ENCODE measurements at regions not wholly inside any gene's neighbourhood (a gene's known extent, or its start where the extent isn't known, plus 50 kb on each side); places are given as distances from the start of the nearest gene placed in this dataset.

GRCh38 chr18:29028560-29028959 lies 851.6 kb upstream of the CDH2 start:
- intact Hi-C loops (cut with micrococcal nuclease), result no loop called here

DNA sequence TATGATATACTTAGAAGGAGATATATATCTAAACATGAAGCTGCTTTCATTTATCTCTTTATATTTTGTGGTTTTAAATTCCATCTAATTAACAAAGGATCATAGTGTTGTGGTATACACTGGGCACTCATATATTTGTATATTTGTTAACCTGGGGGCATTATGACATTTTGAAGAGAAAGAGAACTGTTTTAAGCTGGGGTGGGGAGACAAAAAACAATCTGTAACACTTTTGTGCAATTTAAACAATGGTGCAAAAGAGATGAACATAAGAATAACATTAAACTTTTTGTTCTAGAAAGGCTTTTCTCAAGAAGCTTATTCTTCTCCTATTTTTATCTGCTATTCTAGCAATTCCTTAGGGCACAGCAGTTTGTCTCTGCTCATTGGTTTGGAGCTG lies 842.0 kb upstream of the CDH2 start:
- intact Hi-C loops (cut with micrococcal nuclease), result no loop called here

- intact Hi-C loops (cut with micrococcal nuclease), result no loop called here
These were observed 836.0 kb upstream of the CDH2 start for GRCh38 chr18:29012883-29013465.

- intact Hi-C loops (cut with micrococcal nuclease), result no loop called here
These were observed 835.4 kb upstream of the CDH2 start for GRCh38 chr18:29012364-29012763.

DNA sequence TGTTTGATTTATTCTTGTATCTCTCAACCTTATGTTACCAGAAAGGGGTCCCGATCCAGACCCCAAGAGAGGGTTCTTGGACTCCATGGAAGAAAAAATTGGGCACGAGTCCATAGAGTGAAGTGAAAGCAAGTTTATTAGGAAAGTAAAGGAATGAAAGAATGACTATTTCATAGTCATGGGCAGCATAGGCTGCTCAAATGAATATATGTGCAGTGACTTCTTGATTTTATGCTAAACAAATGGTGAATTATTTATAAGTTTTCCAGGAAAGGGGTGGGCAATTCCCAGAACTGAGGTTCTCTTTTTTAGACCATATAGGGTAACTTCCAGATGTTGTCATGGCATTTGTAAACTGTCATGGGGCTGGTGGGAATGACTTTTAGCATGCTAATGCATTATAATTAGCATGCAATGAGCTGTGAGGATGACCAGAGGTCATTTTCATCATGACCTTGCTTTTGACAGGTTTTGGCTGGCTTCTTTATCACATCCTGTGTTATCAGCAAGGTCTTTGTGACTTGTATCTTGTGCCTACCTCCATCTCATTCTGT lies 832.4 kb upstream of the CDH2 start:
- intact Hi-C loops (cut with micrococcal nuclease), result loop anchor here (5.0 kb wide), 1 partner anchor 43 kb away; no protein-coding TSS in a partner anchor

- intact Hi-C loops (cut with micrococcal nuclease), result loop anchor here (5.0 kb wide), 1 partner anchor 43 kb away; no protein-coding TSS in a partner anchor
These were observed 831.9 kb upstream of the CDH2 start for GRCh38 chr18:29008809-29009208.

- intact Hi-C loops (cut with micrococcal nuclease), result loop anchor here (5.0 kb wide), 1 partner anchor 44 kb away; no protein-coding TSS in a partner anchor
These were observed 831.2 kb upstream of the CDH2 start for GRCh38 chr18:29007986-29008654.

- intact Hi-C loops (cut with micrococcal nuclease), result loop anchor here (5.0 kb wide), 1 partner anchor 47 kb away; no protein-coding TSS in a partner anchor
These were observed 828.0 kb upstream of the CDH2 start for GRCh38 chr18:29004921-29005320.

- intact Hi-C loops (cut with micrococcal nuclease), result no loop called here
These were observed 826.3 kb upstream of the CDH2 start for GRCh38 chr18:29003194-29003593.

DNA sequence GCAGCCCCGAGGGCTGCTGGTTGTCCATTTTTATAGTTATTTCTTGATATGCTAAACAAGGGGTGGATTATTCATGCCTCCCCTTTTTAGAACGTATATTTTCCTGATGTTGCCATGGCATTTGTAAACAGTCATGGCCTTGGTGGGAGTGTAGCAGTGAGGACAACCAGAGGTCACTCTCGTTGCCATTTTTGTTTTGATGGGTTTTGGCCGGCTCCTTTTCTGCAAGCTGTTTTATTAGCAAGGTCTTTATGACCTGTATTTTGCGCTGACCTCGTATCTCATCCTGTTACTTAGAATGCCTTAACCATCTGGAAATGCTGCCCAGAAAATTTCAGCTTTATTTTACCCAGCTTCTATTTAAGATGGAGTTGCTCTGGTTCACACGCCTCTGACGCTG lies 825.8 kb upstream of the CDH2 start:
- intact Hi-C loops (cut with micrococcal nuclease), result no loop called here

- intact Hi-C loops (cut with micrococcal nuclease), result no loop called here
These were observed 822.8 kb upstream of the CDH2 start for GRCh38 chr18:28999726-29000125.

DNA sequence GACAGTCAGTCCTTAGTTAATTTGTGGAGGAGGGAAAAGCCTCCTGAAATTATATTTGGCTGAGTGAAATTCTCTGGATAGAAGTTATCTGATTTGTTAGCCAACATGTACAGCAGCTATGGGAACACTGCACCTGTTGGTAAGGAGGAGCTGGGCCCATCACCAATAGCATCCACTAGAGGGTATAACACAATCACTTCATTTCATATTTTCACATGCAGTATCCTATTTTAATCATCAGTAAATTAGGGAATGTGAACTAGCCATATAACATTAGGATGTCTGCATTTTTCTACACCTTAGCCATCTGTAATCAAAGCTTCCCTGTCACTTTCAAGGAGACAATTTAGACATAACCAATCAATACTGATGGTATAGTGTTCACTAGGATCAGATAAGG lies 818.4 kb upstream of the CDH2 start:
- intact Hi-C loops (cut with micrococcal nuclease), result no loop called here

DNA sequence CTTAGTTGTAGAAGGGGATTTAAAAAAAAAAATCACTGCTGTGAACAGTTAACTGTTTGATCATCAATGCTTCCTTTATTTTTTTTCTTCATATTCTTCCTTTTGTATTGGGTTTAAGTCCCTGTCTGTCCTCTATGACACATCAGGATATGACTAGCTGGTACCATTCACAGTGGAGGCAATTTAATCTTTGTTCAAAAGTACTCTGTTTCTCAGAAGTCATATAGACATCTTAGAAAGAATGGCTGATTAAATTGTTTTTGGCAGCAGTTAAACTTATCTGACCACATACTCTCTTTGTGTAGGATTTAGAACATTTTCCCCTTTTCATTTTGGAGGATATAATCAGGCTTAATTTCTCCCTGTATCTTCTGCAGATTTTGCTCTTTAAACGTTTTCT lies 807.8 kb upstream of the CDH2 start:
- intact Hi-C loops (cut with micrococcal nuclease), result no loop called here

- intact Hi-C loops (cut with micrococcal nuclease), result no loop called here
These were observed 797.6 kb upstream of the CDH2 start for GRCh38 chr18:28974504-28974903.

DNA sequence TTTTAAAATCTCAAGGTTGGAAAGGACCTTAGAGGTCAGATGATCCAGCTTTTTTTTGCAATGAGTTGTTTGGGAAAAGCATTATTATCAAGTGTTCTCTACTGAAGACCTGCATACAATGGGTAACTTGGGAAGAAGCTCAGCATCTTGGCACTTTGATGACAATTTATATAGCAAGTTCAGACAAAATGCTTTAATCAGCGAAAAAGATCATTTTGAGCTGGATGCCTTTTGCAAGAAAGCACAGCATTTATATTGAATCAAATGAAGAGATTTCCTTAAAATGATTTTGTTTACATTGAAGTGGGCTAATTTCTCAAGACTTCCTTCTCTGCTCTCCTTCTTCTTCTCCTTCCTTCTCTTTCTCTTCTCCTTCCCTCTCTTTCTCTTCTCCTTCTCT lies 796.4 kb upstream of the CDH2 start:
- intact Hi-C loops (cut with micrococcal nuclease), result no loop called here

- intact Hi-C loops (cut with micrococcal nuclease), result no loop called here
These were observed 795.5 kb upstream of the CDH2 start for GRCh38 chr18:28972333-28972907.

GRCh38 chr18:28963481-28963880 lies 786.6 kb upstream of the CDH2 start:
- intact Hi-C loops (cut with micrococcal nuclease), result no loop called here

GRCh38 chr18:28961669-28962228 lies 784.8 kb upstream of the CDH2 start:
- intact Hi-C loops (cut with micrococcal nuclease), result no loop called here

- intact Hi-C loops (cut with micrococcal nuclease), result no loop called here
These were observed 783.2 kb upstream of the CDH2 start for GRCh38 chr18:28960146-28960545.

DNA sequence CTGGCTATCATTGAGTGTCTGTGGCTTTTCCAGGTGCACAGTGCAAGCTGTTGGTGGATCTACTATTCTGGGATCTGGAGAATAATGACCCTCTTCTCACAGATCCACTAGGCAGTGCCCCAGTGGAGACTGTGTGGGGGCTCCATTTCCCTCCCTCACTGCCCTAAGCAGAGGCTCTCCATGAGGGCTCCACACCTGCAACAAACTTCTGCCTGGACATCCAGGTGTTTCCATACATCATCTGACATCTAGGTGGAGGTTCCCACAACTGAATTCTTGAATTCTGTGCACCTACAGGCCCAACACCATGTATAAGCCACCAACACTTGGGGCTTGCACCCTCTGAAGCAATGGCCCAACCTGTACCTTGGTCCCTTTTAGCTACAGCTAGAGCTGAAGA lies 775.4 kb upstream of the CDH2 start:
- intact Hi-C loops (cut with micrococcal nuclease), result no loop called here

GRCh38 chr18:28947900-28948299 lies 771.0 kb upstream of the CDH2 start:
- intact Hi-C loops (cut with micrococcal nuclease), result no loop called here

DNA sequence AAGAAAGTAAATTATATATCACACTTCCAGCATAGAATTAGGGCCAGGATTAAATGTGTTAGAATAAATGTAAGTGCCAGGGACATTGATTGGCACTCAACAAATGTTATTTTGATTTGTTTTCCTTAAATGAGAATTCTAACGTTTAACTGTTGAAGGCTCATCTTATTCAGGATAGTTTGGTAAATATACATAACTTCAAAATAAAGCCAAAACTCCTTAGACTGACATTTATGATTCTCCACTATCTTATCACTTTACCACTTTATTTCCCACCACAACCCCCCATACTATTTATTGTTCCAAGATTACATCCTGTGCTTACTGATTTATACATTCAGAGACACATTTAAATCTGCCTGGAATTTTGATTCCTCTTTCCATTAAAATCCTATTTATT lies 769.5 kb upstream of the CDH2 start:
- intact Hi-C loops (cut with micrococcal nuclease), result no loop called here

Data from T-helper 1 cell treated with Interleukin-12 subunit alpha and Interleukin-12 subunit beta and Interleukin-4 antibody, amounts not matched to agents 30 ng/mL and 1 ng/mL, for 36 hours (primary cell).